AG20443 (cell line): ENCODE measurements at regions not wholly inside any gene's neighbourhood (a gene's known extent, or its start where the extent isn't known, plus 50 kb on each side); places are given as distances from the start of the nearest gene placed in this dataset.
"Not testable (repeated sequence)": the region's sequence is repeated elsewhere in the genome, so short reads cannot be mapped to it uniquely, and the experiment has no call there.

Experiments
- DNase-seq: peaks from one replicate; pipeline ENCODE4 v3.0.0; 2012; ENCODE audit warnings: low spot score, mixed read lengths

DNA sequence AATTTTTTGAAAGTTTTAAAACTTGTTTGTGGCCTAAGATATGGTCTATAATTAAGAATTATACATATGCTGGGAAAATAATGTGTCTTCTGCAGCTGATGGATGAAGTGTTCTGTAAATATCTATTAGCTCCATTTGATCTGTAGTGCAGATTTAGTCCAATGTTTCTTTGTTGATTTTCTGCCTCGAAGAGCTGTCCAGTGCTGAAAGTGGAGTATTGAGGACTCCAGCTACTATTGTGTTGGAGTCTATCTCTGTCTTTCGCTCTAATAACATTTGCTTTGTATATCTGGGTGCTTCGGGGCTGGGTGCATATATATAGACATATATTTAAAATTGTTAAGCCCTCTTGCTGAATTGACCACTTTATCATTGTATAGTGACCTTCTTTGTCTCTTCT is 2127.3 kb downstream of the PCDH7 start:
- no peak for DNase-seq

DNA sequence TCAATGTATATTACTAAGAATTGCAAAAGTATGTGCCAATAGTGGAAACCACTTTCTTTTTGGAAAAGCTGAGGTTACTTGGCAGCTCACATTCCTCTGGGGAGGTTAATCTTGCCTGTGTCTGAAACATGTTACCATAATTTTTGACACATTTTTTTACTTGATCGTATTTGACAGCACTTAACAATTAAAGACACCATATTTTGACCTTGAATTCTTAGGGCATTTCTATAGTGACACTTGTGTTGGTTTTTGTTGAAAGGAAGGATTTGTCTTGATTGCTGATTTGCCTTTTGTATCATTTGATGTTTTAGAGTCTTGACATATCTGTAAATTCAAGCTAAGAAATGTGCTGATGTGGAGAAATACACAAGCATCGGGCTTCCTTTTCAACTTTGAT is 2135.5 kb downstream of the PCDH7 start:
- DNase-seq: no peak

DNA sequence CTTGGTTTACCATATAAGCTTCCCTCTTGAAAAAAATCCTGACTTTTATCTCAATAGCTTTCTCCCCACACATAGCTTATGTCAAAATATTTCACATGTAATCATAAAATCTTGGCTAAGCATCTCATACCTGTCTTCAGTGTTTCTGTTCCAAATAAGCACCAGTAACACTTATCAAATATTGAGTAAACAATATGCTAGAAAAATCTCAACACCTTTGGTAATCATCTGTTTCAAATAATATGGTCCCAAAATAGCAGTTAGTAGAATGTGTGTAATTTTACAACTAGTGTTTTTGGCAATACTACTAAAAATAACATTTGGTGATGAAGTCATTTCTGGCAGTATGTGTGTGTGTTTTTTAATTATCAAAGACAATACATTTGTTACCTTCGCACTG is 2138.2 kb downstream of the PCDH7 start:
- DNase-seq: no peak

DNA sequence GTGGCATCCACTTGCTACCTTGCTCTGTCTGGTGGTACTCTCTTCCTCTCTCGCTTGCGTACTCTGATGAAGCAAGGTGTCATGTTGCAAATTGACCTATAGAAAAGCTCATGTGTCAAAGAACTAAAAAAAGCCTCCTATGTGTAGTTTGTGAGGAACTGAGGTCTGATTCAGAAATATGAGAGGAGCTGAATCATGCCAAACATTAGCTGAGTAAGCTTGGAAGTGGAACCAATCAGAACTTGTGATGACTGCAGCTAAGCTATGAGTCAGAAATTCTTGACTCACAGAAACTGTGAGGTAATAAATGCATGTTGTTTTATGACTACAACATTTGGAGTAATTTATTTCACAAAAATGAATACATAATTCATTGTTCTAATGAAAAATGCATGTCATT is 2138.8 kb downstream of the PCDH7 start:
- DNase-seq: peak; percentile 20

DNA sequence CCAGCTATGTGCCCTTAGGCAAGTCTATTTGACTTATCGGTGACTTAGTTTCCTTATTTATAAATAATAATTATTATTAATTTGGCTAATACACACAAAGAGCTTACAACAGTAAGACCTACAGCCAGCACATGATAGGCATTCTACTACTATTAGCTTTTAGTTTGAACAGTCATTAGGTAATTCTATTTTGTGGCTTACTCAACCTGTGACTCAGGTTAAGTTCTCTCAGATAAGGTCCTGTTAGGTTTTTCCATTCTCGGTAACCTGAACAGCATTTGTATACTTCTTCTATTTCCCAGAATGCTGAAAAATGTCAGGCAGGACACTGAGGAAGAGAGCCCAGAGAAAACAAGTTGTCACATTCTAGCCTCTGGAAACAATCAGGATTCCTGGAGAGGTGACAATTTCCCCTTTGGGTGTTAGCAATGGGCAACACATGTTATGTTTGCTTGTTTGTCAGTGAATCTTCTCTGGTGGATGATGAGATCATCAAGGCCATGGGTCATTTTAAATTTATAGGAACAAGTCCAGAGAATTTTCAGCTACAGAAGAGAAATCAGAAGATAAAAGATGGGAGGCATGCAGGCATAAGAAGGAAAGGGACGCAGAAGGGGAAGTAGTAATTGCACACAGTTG is 2144.7 kb downstream of the PCDH7 start:
- DNase-seq: no peak

DNA sequence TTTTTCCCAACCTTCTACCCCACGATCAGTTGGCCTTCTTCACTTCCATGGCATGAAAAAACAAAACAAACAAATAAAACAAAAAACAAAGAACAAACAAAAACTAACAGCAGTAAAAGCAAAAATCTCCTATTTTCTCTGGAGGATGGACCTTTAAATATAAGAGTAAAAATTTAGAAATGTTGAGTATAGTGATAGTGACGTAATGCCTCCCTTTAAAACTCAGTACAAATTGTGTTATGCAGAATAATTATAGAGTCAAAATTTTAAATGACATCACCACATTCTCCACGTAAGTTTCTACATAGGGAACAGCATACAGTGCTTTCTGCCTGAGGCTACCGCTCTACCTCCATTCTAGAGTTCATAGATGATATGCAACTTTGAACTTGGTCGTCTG is 2156.4 kb downstream of the PCDH7 start:
- no peak for DNase-seq

DNA sequence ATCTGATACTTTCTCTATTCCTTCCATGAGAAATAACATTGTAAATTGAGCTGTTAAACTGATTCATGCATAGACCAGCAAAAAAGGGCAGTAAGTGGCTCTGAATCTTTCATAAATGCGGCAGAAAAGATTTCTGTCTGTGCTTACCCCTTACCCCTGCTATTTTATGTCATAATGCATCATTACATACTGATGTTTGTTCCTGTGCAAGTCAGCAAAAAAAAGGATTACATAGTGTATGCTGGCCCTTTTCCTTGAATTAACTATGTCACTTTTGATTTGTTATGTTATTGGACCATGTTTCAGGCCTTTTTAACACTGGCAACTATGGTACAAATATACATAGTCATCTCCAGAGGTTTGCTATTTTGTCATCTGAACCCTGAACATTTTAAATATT is 2159.7 kb downstream of the PCDH7 start:
- DNase-seq: no peak

DNA sequence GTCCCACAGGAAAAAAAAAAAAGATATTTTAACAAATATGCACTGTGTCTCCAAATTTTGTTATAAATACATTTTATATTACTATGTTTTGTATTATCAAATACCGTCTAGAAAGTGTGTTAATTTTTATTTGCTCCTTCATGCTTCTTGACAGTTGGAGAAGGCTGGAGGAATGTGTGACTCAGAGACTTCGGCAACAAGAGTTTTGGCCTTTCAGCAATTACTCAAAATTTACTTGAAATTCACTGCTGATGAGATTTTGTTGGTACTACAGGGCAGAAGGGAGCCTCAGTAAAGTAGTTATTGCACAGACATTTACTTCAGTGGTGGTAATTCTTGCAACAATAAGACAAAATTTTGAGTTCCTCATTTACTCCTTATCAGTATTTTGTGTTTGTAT is 2164.0 kb downstream of the PCDH7 start:
- peak; percentile 20 for DNase-seq

DNA sequence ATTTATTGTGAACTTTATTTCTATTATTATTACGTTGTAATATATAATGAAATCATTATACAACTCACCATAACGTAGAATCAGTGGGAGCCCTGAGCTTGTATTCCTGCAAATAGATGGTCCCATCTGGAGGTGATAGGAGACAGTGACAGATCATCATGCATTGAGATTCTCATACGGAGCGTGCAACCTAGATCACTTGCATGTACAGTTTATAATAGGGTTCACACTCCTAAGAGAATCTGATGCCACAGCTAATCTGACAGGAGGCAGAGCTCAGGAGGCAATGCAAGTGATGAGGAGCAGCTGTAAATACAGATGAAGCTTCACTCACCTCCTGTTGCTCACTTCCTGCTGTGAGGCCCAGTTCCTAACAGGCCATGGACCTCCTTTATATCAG is 2170.2 kb downstream of the PCDH7 start:
- DNase-seq: no peak

DNA sequence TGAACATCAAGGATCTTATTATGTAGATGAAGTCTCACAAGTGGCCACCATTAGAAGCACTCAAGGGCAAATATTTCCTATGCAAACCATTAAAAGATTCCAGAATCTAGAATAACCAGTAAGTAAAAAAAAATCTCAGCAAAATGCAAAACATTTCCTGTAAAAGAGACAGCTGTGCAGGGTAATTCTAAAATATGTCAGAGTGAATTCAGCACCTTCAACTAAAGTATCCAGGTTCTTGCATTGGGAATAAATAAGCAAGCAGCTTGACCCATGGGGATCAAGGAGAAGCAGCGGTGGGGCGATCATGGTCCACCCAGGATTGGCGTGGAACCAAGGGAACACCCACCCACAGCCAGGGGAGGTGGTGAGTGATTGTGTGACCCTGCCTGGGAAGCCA is 2188.9 kb downstream of the PCDH7 start:
- no peak for DNase-seq

DNA sequence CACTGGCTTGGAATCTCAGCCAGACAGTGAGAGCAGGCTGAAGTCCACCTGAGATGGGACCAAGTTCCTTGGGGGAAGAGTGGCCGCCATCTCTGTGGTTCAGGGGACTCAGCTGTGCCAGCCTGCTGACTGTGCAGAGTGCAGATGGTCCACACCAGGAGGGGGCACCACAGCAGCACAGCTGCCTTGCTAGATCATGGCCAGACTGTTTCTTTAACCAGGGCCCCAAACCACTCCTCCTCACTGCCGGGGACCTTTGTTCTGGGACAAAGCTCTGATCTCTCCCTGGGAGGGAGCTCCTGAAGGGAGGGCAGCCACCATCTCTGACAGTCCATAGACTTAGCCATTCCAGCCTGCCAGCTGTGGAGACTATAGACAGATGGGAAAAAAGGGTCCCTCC is 2189.6 kb downstream of the PCDH7 start:
- no peak for DNase-seq

DNA sequence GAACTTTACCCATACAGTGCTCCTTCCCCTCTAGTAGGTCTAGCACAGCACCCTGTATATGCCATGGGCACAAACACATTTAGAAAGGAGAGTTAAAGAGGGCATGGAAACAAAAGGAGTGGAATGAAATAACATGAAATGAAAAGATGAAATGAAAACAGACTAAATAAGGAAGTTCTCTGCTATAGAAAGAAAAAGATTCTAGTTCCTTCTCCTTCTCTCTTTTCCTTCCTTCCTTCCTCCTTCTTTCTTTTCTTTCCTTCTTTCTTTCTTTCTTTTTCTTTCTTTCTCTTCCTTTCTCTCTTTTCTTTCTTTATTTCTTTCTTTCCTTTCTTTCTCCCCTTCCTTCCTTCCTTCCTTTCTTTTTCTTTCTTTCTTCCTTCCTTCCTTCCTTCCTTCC is 2197.4 kb downstream of the PCDH7 start:
- DNase-seq: no peak

DNA sequence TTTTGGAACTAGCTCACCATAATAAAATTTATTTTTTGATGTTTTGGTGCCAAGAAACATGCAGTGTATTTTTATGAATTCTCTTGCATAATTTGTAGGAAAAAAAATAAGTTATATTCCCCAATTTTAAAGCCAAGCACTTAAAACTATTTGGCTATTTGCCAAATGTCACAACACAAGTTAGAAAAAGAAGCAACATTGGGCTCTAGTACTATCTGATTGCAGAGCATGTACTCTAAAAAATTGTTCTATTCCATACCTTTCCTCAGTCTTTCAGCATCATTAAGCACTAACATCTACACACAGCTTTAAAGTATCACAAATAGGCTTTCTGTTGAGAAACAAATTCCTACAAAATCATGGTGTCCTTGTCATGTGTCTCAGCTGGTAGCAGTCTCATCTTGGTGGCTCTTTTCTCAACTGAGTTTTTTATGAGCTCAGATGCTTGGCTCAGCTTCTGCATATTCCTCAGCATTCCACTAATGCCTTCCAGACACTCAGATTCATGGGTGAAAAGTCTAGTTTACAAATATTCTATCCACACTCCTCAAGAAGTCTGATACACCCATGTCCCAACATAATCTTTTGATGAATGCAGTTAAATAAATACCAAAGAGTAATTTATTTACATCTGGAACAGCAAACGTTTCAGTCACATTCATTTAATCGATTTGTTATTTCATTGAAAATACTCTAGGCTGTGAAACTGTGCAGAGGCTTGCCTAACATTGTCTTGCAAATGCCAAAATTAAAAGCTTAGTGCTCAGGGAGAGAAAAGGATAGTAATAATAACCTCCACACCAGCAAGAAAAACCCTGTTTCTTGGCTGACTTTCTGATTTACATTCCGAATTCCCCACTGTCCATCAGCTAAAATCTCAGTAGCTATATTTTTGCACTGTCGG is 2209.9 kb downstream of the PCDH7 start:
- DNase-seq: peak; percentile 16

DNA sequence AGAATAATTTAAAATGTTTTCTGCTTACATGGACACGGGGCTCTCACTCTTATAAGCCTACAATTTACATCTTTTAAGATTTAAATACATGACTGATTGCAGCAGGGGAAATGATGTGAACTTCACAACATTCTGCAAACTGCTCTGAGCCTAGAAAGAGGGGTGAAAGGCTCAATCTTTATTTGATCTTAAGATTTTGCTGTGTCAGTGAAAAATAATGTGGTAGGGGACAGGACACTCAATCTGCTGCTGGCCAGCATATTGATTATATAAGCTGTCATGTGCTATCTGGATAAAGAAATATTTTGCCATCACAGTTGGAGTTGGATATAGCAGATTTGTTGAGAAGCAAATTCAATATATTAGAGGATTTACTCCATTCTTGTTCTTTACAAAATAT is 2210.5 kb downstream of the PCDH7 start:
- no peak for DNase-seq

DNA sequence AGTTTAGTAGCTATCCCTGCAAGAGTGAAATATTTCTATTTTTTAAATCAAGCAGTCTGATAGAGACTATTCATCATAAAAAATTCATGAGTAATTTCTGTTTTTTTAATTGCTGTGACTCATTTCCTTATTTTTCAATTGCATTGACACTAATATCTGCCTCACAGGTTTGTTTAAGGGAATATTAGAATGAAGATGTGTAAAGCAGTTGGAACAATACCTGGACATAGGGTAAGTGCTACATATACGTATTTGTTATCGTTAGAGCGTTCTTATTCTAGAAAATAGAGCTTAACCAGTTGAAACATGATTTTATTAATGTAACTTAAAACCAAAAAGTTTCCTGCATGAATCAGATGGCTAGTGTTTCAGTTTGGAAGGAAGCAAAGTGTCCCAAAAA is 2211.3 kb downstream of the PCDH7 start:
- no peak for DNase-seq

DNA sequence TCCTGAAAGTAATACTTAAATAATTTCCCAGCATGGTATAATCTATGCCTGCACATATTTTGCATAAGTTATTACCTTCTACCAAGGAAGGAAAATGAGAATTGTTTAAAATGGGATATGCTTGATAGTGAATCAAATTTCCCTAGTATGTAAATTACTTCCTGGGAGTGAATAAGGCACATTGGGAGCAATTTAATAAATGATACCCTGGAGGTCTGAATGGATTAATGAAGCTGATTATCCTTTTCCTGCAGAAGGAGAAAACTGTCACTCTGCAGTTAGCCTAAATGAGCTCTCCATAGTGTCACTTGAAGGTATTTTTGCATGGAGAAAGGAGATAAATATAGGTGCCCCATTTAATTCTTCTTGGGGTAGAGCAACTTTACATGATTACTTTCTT is 2212.0 kb downstream of the PCDH7 start:
- no peak for DNase-seq

DNA sequence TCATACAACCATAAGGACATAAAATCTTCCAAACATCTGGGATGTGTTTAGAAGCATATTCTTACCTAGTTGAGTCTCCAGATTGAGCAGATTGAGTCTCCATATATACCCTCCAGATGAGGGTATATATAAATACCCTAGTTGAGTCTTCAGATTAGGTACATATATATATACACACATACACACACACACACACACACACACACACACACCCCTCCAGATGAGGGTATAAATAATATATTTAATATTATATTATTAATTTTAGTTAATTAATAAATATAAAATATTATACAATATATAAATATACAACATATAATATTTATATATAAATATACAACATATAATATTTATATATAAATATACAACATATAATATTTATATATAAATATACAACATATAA is 2219.1 kb downstream of the PCDH7 start:
- DNase-seq: not testable (repeated sequence)

DNA sequence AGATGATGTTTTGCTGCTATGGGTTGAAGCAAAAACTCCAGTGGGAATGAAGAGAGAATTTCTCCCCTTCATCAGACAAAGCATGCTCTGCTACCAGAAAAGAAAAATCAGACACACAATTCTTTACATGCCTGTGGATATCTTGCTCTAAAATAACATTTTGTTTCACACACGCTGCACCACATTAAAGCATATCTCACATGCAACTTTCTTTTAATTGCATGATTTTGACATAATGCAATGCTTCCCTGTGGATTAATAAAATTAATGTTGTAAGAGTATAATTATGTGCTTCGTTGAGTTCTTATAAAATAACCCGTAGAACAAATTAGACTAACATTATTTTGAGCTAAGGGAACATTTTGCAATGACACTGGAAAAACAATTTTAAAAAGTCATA is 2230.7 kb downstream of the PCDH7 start:
- no peak for DNase-seq

DNA sequence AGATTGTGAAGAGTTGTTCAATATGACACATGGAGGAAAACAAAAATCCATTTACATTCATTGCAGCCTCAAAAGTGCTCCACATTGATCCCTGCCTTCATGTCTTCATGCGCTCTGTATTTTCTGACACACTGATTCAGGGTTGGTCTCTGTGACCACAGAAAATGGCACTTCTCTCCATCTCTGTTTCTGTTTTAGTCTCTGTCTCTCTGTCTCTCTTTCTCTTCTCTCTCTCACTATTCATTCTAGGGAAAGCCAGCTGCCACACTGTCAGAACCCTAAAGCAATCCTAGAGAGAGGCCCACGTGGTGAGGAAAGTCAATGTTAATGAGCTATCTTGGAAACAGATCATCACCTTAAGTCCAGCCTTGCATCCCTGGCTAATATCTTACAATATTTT is 2238.4 kb downstream of the PCDH7 start:
- no peak for DNase-seq

DNA sequence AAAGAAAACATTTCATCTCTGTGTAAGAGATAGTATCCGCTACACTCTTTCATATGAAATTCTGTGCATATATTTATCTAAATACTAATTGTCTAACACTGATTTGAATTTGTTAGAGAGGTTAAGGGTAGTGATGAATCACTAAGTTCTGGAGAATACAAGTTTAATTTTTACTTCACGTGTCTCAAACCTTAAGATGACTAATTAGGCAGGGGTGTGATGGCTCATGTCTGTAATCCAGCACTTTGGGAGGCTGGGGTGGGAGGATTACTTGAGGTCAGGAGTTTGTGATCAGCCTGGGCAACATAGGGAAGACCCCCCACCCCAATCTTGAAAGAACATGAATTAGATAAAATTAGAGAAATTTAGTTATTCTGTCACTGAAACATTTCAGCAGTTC is 2241.9 kb downstream of the PCDH7 start:
- DNase-seq: no peak

DNA sequence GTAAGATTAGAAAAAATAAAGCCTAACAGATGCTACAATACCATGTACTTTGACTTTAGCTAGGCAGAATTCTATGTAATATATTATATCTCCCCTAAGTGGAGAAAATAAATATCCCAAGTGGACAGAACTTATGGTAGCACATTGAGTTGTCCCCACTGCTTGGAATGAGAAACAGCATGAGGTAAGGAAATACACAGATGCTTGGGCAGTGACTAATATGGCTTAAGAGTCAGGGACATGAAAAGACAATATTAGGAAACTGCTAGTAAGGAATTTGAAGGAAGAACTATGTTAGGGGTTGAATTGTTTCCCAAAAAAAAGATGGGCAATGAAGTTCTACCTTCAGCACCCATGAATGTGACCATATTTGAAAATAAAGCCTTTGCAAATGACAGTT is 2265.1 kb downstream of the PCDH7 start:
- DNase-seq: peak; percentile 27

DNA sequence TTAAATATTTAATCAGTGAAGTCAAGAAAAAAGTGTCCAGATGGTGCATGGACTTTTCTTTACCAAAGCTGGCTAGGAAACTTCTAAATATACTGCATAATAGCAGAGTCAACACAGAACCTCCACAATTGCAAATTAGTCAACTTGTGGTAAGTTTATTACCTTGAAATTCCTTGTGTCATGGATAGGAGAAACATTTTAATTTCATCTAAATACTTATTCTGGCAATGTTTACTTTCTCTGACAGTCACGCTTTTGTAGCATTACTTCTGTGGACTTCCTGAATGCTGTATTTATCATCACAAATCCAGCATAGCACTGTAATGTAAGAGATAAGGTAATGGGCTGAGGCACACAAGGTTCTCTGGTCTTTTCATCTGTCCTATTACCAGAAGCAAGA is 2266.1 kb downstream of the PCDH7 start:
- no peak for DNase-seq

DNA sequence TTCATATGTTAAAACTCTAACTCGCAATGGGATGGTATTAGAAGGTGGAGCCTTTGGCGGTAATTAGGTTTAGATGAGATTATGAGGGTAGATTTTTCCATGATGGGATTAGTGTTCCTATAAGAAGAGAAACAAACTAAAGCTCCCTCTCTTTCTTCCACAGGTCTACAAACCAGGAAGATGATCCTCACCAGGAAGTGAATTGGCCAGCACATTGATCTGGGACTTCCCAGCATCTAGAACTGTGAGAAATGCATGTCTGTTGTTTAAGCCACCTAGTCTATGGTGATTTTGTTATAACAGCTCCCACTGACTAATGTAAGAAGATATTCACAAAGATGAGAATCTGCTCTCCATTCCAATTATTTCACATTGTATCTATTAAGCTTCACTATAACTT is 2266.9 kb downstream of the PCDH7 start:
- DNase-seq: no peak
